Thymus (tissue), 11 donors: ENCODE measurements at regions not wholly inside any gene's neighbourhood (a gene's known extent, or its start where the extent isn't known, plus 50 kb on each side); places are given as distances from the start of the nearest gene placed in this dataset.
A peak's percentile ranks its signal among the peaks of the same experiment; 100 is the strongest.

Source experiments
- DNase-seq, 9 donors: peaks; one replicate each; pipeline ENCODE4 v3.0.0-alpha.2; 2013; ENCODE audit warnings: low spot score in 9 of 9, low read depth in 6 of 9, missing footprints in 1 of 9
- H3K27ac ChIP-seq, 2 donors: one replicate each; pipeline ENCODE4 v1.5.1; 2013; ENCODE audit warnings: control low read depth in 1 of 2, low read depth in 1 of 2, low read length in 1 of 2, mild to moderate bottlenecking in 1 of 2, moderate library complexity in 1 of 2
- H3K27me3 ChIP-seq, 2 donors: one replicate each; pipeline ENCODE4 v1.5.1; 2013; ENCODE audit warnings: low read length in 1 of 2; ENCODE audit not compliant: control insufficient read depth in 2 of 2, insufficient read depth in 1 of 2
- H3K36me3 ChIP-seq, 2 donors: one replicate each; pipeline ENCODE4 v1.5.1; 2013; ENCODE audit warnings: low read length in 1 of 2, mild to moderate bottlenecking in 1 of 2, moderate library complexity in 1 of 2; ENCODE audit not compliant: control insufficient read depth in 2 of 2, insufficient read depth in 2 of 2
- H3K4me1 ChIP-seq, 2 donors: one replicate each; pipeline ENCODE4 v1.5.1; 2013; ENCODE audit warnings: low read length in 2 of 2; ENCODE audit not compliant: control insufficient read depth in 2 of 2, insufficient read depth in 2 of 2
- H3K4me3 ChIP-seq, 2 donors: one replicate each; pipeline ENCODE4 v1.5.1; 2013; ENCODE audit warnings: low read length in 2 of 2, control low read depth in 1 of 2, mild to moderate bottlenecking in 1 of 2
- H3K9me3 ChIP-seq, 2 donors: one replicate each; pipeline ENCODE4 v1.5.1; 2013; ENCODE audit warnings: low read length in 1 of 2, mild to moderate bottlenecking in 1 of 2; ENCODE audit not compliant: control insufficient read depth in 2 of 2, insufficient read depth in 1 of 2
- WGBS: extraction: QIAGEN DNeasy Blood & Tissue Kit; methylation state at CpG from one replicate; pipeline ENCODE4 v1.1.7; 2013; 5-methylcytosine and 5-hydroxymethylcytosine counted together
- donor health status: healthy.

- Histone ChIP-seq H3K36me3 (no peaks in the 10 kb centered on the region), H3K4me1 (peaks cover 8 to 10% of the 10 kb centered on the region in 2 donors), H3K27me3 (no peaks in the 10 kb centered on the region), H3K27ac (no peak overlapping the region), H3K4me3 (no peak overlapping the region), H3K9me3 (no peaks in the 10 kb centered on the region)
- 98% methylated on average over 13 of the region's 13 CpGs for WGBS
- no peak for DNase-seq
Measured at GRCh38 chr2:100208141-100208770, 65.9 kb upstream of the AFF3 start.

GRCh38 chr2:100207411-100207885, 65.1 kb upstream of the AFF3 start:
- peaks cover 8 to 10% of the 10 kb centered on the region in 2 donors for H3K4me1 ChIP-seq
- no peak overlapping the region for H3K4me3 ChIP-seq
- no peak overlapping the region for H3K27ac ChIP-seq
- no peaks in the 10 kb centered on the region for H3K9me3 ChIP-seq
- DNase-seq: no peak
- no peaks in the 10 kb centered on the region for H3K27me3 ChIP-seq
- WGBS: 98% methylated on average over 6 of the region's 6 CpGs
- H3K36me3 ChIP-seq: no peaks in the 10 kb centered on the region

GRCh38 chr2:100206731-100207255, 64.4 kb upstream of the AFF3 start:
- Histone ChIP-seq H3K27me3 (no peaks in the 10 kb centered on the region), H3K27ac (no peak overlapping the region), H3K36me3 (no peaks in the 10 kb centered on the region), H3K9me3 (no peaks in the 10 kb centered on the region), H3K4me1 (peaks cover 8 to 10% of the 10 kb centered on the region in 2 donors), H3K4me3 (no peak overlapping the region)
- no peak for DNase-seq
- over 99% methylated on average over 3 of the region's 3 CpGs for WGBS

- H3K4me3 ChIP-seq: no peak overlapping the region
- peak in 5 of 9 donors; percentile 10 to 60 (median 26) for DNase-seq
- H3K27me3 ChIP-seq: no peaks in the 10 kb centered on the region
- H3K36me3 ChIP-seq: no peaks in the 10 kb centered on the region
- 7% methylated on average over 7 of the region's 7 CpGs for WGBS
- H3K4me1 ChIP-seq: peaks cover 8 to 10% of the 10 kb centered on the region in 2 donors
- H3K9me3 ChIP-seq: no peaks in the 10 kb centered on the region
- no peak overlapping the region for H3K27ac ChIP-seq
Measured at GRCh38 chr2:100205174-100205573, 62.8 kb upstream of the AFF3 start.

GRCh38 chr2:100202567-100202966, 60.2 kb upstream of the AFF3 start:
- WGBS: 97% methylated on average over 6 of the region's 6 CpGs
- no peak for DNase-seq
- H3K27me3 ChIP-seq: no peaks in the 10 kb centered on the region
- H3K9me3 ChIP-seq: no peaks in the 10 kb centered on the region
- H3K4me3 ChIP-seq: no peak overlapping the region
- peaks cover 10 to 11% of the 10 kb centered on the region in 2 donors for H3K4me1 ChIP-seq
- H3K27ac ChIP-seq: no peak overlapping the region
- H3K36me3 ChIP-seq: no peaks in the 10 kb centered on the region

GRCh38 chr2:100200985-100201384, 58.6 kb upstream of the AFF3 start:
- Histone ChIP-seq H3K27ac (no peak overlapping the region), H3K9me3 (no peaks in the 10 kb centered on the region), H3K27me3 (no peaks in the 10 kb centered on the region), H3K4me1 (peaks cover 10 to 11% of the 10 kb centered on the region in 2 donors), H3K4me3 (no peak overlapping the region), H3K36me3 (no peaks in the 10 kb centered on the region)
- no peak for DNase-seq
- WGBS: 98% methylated on average over 4 of the region's 4 CpGs

GRCh38 chr2:100199421-100199820, 57.0 kb upstream of the AFF3 start:
- no peaks in the 10 kb centered on the region for H3K9me3 ChIP-seq
- H3K4me3 ChIP-seq: no peak overlapping the region
- no peaks in the 10 kb centered on the region for H3K36me3 ChIP-seq
- WGBS: 97% methylated on average over 5 of the region's 5 CpGs
- H3K4me1 ChIP-seq: peaks cover 0 to 3% of the 10 kb centered on the region in 2 donors
- no peaks in the 10 kb centered on the region for H3K27me3 ChIP-seq
- H3K27ac ChIP-seq: no peak overlapping the region
- no peak for DNase-seq

GRCh38 chr2:100198461-100199230, 56.3 kb upstream of the AFF3 start:
- peaks cover 0 to 3% of the 10 kb centered on the region in 2 donors for H3K4me1 ChIP-seq
- H3K9me3 ChIP-seq: no peaks in the 10 kb centered on the region
- no peak for DNase-seq
- H3K27ac ChIP-seq: no peak overlapping the region
- H3K27me3 ChIP-seq: no peaks in the 10 kb centered on the region
- no peaks in the 10 kb centered on the region for H3K36me3 ChIP-seq
- H3K4me3 ChIP-seq: no peak overlapping the region
- 92% methylated on average over 13 of the region's 13 CpGs for WGBS

- H3K4me3 ChIP-seq: no peak overlapping the region
- H3K36me3 ChIP-seq: no peaks in the 10 kb centered on the region
- WGBS: 92% methylated on average over 8 of the region's 8 CpGs
- no peaks in the 10 kb centered on the region for H3K9me3 ChIP-seq
- H3K27me3 ChIP-seq: no peaks in the 10 kb centered on the region
- peak overlapping the region in 1 of 2 donors; percentile 28 for H3K27ac ChIP-seq
- no peak for DNase-seq
- peaks cover 0 to 3% of the 10 kb centered on the region in 2 donors for H3K4me1 ChIP-seq
Measured at GRCh38 chr2:100197631-100198153, 55.3 kb upstream of the AFF3 start.
